Sigmoid colon (tissue), 6 donors: ENCODE measurements at regions not wholly inside any gene's neighbourhood (a gene's known extent, or its start where the extent isn't known, plus 50 kb on each side); places are given as distances from the start of the nearest gene placed in this dataset.

ENCODE experiments used
- DNase-seq: peaks from one replicate; pipeline ENCODE4 v3.0.0-alpha.2; 2019
- H3K27ac ChIP-seq, 4 donors: fragments of 200-600 bp; sonication (generic); one replicate each; pipeline ENCODE4 v1.5.1; 2016 to 2019; ENCODE audit warnings: mild to moderate bottlenecking in 1 of 4
- H3K27me3 ChIP-seq, 3 donors: fragments of 200-600 bp; sonication (generic); one replicate each; pipeline ENCODE4 v1.5.1; 2019; ENCODE audit warnings: mild to moderate bottlenecking in 1 of 3
- H3K36me3 ChIP-seq, 4 donors: fragments of 200-600 bp; sonication (generic); one replicate each; pipeline ENCODE4 v1.5.1; 2016 to 2019
- H3K4me1 ChIP-seq, 4 donors: fragments of 200-600 bp; sonication (generic); one replicate each; pipeline ENCODE4 v1.5.1; 2017 to 2019
- H3K4me3 ChIP-seq, 4 donors: fragments of 200-600 bp; sonication (generic); one replicate each; pipeline ENCODE4 v1.5.1; 2017 to 2019; ENCODE audit warnings: mild to moderate bottlenecking in 2 of 4, moderate library complexity in 1 of 4
- H3K9me3 ChIP-seq, 4 donors: fragments of 200-600 bp in 3 of 4; sonication (generic) in 3 of 4; one replicate each; pipeline versions ENCODE4 v1.5.1 to v1.6.1; 2013 to 2019
- EP300 ChIP-seq, 4 donors: sonication (generic); formaldehyde crosslinking; IDR thresholded peaks; one replicate each; pipeline ENCODE4 v1.6.1; 2017; ENCODE audit warnings: antibody characterized with exemption in 4 of 4
- POLR2A ChIP-seq, 2 donors: fragments of 450-650 bp; IDR thresholded peaks; one replicate each; pipeline ENCODE4 v1.6.1; 2016; ENCODE audit warnings: antibody characterized with exemption in 2 of 2, mild to moderate bottlenecking in 2 of 2, moderate library complexity in 2 of 2
- POLR2AphosphoS5 ChIP-seq, 4 donors: sonication (generic); formaldehyde crosslinking; IDR thresholded peaks; one replicate each; pipeline ENCODE4 v1.6.1; 2017; ENCODE audit warnings: antibody characterized with exemption in 4 of 4
- WGBS, 2 donors: extraction: QIAGEN DNeasy Blood & Tissue Kit; methylation state at CpG; one replicate each; pipeline ENCODE4 v1.1.7; 2013; 5-methylcytosine and 5-hydroxymethylcytosine counted together
- intact Hi-C: fragments of 100-400 bp; cut with DNase I; formaldehyde crosslinking; loops from one replicate; pipeline ENCODE4 v1.15.1; 2023
- TF ChIP-seq, protein P1 (sequence below), 4 experiments: fragments of 450-650 bp in 3 of 4; fragments of 200-600 bp in 1 of 4; IDR thresholded peaks; one replicate each; pipeline ENCODE4 v1.5.1; 2016 to 2019; ENCODE audit warnings: antibody characterized with exemption in 4 of 4, mild to moderate bottlenecking in 3 of 4, moderate library complexity in 2 of 4
- donor health status: healthy with polysubstance abuse.
- donor health status: healthy.

DNA sequence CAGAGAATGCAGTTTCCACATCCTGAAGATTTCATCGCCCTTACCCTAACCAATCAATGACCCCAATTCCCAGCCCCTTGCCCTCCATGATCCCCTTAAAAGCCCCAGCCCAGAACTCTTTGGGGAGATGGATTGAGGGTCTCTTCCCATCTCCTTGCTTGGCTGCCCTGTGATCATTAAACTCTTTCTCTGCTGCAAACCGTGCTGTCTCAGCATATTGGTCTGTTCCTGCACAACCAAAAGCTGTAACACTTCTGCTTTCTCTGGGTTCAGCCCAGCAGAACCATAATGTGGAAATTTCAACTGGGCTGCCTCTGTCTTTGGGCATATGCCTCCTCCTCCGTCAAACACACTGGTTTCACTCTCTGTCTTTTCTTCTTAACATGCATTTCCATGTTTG is 67.0 kb upstream of the NLRP1 start:
- intact Hi-C loops = no loop called here
- H3K9me3 ChIP-seq = peaks cover 0 to 10% (median 6%) of the 10 kb centered on the region in 4 donors
- 76% methylated on average over 3 of the region's 3 CpGs for WGBS, 2 donors
- H3K36me3 ChIP-seq = no peaks in the 10 kb centered on the region
- TF ChIP-seq, protein P1, sequence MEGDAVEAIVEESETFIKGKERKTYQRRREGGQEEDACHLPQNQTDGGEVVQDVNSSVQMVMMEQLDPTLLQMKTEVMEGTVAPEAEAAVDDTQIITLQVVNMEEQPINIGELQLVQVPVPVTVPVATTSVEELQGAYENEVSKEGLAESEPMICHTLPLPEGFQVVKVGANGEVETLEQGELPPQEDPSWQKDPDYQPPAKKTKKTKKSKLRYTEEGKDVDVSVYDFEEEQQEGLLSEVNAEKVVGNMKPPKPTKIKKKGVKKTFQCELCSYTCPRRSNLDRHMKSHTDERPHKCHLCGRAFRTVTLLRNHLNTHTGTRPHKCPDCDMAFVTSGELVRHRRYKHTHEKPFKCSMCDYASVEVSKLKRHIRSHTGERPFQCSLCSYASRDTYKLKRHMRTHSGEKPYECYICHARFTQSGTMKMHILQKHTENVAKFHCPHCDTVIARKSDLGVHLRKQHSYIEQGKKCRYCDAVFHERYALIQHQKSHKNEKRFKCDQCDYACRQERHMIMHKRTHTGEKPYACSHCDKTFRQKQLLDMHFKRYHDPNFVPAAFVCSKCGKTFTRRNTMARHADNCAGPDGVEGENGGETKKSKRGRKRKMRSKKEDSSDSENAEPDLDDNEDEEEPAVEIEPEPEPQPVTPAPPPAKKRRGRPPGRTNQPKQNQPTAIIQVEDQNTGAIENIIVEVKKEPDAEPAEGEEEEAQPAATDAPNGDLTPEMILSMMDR (IDR thresholded peaks at IDR 0.05) = no peak
- TF ChIP-seq EP300 (IDR thresholded peaks at IDR 0.05) (no peak), POLR2A (IDR thresholded peaks at IDR 0.05) (no peak), POLR2AphosphoS5 (IDR thresholded peaks at IDR 0.05) (no peak)
- no peak overlapping the region for H3K27ac ChIP-seq
- no peaks in the 10 kb centered on the region for H3K27me3 ChIP-seq
- no peak for DNase-seq
- no peak overlapping the region for H3K4me3 ChIP-seq
- no peaks in the 10 kb centered on the region for H3K4me1 ChIP-seq

DNA sequence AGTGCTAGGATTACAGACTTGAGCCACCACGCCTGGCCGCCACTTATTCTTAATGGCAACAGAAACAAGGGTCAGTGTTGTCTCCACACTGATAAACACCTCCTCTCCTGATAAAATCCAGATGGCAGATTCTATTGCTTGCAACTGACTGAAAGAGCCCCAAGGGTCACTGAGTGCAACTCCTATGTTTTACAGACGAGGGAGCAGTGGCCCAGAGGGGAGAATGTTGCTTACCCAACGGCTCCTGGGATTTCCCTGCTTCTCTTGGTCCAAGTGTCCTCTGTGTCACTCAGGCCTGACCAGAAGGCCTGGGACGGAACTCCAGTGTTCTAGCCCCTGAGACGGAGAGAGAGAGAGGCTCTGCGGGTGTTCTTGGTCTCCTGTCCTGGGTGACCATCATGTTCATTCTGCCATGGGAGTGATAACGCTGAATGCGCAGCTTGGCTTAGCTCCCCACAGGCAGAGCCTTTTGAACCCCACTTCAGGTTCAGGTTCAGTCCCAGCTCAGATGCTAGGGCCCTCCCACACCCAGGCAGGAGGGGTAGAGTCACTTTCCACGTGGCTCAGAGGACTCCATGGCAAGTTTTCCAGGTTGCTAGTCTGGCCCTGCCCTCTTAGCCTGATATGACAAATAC is 77.3 kb upstream of the NLRP1 start:
- intact Hi-C loops = no loop called here
- TF ChIP-seq, protein P1 (IDR thresholded peaks at IDR 0.05) = no peak
- TF ChIP-seq EP300 (IDR thresholded peaks at IDR 0.05) (no peak), POLR2A (IDR thresholded peaks at IDR 0.05) (no peak), POLR2AphosphoS5 (IDR thresholded peaks at IDR 0.05) (no peak)
- DNase-seq = no peak

DNA sequence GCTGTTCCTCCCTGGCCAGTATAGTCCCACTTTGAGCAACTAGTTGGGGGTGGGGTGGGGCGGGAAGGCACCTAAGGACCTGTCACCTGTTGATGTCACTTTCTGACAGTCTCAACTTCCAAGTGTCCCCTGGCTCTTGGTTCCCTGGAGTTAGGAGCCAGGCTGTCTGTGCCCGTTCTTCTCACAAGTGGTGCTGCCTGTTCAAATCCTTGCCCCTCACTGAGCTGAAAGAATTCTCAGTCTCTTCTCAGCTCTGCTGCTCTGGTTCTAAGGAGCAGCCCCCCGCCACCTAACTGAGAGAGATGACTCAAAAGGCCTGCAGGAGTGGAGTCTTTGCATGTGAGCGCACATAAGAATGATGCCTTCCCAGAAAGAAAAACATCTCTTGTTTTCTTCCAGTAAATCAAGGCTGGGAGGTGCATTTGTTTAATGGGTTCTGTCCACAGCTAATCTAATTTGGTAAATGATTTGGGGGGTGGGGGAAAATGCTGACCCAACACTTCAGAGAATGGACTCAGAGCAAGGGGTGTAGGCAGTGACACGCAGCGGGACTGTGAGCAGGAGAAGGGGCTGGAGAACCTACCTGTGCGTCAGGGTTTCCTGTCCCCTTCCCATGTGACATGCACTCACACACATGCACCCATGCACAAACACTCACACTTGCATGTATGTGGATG is 78.2 kb upstream of the NLRP1 start:
- 64 to 78% methylated on average over 7 of the region's 7 CpGs for WGBS, 2 donors
- H3K36me3 ChIP-seq = no peaks in the 10 kb centered on the region
- no peak overlapping the region for H3K4me3 ChIP-seq
- no peaks in the 10 kb centered on the region for H3K4me1 ChIP-seq
- no peak for TF ChIP-seq POLR2AphosphoS5 (IDR thresholded peaks at IDR 0.05)
- H3K27ac ChIP-seq = no peak overlapping the region
- H3K9me3 ChIP-seq = no peaks in the 10 kb centered on the region
- intact Hi-C loops = no loop called here
- peaks cover 0 to 6% (median 0%) of the 10 kb centered on the region in 3 donors for H3K27me3 ChIP-seq
- no peak for DNase-seq

More for the DNA sequence above, 77.3 kb upstream of the NLRP1 start:
- no peaks in the 10 kb centered on the region for H3K36me3 ChIP-seq
- no peak overlapping the region for H3K4me3 ChIP-seq
- no peaks in the 10 kb centered on the region for H3K9me3 ChIP-seq
- H3K27ac ChIP-seq = no peak overlapping the region
- 71 to 75% methylated on average over 10 of the region's 10 CpGs for WGBS, 2 donors
- no peaks in the 10 kb centered on the region for H3K27me3 ChIP-seq
- H3K4me1 ChIP-seq = no peaks in the 10 kb centered on the region

DNA sequence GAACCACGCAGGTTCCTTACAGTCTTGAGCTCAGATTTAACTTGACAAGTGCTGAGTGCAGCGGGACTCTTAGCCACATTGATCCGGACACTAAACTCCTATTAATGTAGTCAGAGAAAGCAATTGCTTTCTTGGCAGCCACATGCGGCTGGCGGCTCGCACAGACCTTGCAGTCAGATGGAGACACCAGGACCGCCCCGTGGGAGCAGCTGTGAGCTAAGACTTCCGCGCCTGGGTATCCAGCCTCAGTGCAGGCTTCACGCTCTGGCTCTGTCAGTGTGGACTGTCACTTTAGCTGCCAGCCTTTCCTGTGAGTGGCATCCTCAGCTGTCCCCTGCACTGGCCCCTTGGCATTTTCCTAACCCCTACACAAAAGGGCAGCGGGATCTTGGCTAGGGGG is 80.9 kb upstream of the NLRP1 start:
- Histone ChIP-seq H3K4me3 (no peak overlapping the region), H3K4me1 (no peaks in the 10 kb centered on the region), H3K27me3 (peaks cover 0 to 13% (median 0%) of the 10 kb centered on the region in 3 donors), H3K36me3 (no peaks in the 10 kb centered on the region), H3K27ac (no peak overlapping the region), H3K9me3 (no peaks in the 10 kb centered on the region)
- intact Hi-C loops = no loop called here
- DNase-seq = no peak
- 74 to 76% methylated on average over 12 of the region's 12 CpGs for WGBS, 2 donors
- no peak for TF ChIP-seq EP300 (IDR thresholded peaks at IDR 0.05)

DNA sequence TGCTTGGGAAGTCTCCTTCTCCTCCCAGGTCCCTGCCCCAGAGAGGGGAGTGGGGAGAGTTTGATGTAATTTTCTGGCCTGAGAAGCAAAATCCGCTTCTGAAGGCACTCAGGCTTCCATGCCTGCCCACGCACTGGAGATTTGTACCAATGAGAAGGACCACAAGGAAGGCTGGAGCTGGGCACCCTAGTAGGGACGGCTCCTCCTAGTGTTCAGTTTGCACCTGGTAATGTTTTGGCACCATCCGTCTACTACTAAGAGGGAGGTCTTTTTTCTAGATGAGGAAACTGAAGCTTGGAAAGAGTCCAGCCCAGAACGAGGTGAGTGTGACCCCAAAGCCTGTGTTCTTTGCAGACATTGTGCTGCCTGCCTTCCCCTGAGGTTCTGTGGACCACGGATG is 83.6 kb upstream of the NLRP1 start:
- Histone ChIP-seq H3K27me3 (peaks cover 0 to 13% (median 0%) of the 10 kb centered on the region in 3 donors), H3K27ac (no peak overlapping the region), H3K4me3 (no peak overlapping the region), H3K36me3 (no peaks in the 10 kb centered on the region), H3K9me3 (no peaks in the 10 kb centered on the region), H3K4me1 (no peaks in the 10 kb centered on the region)
- TF ChIP-seq EP300 (IDR thresholded peaks at IDR 0.05) = no peak
- TF ChIP-seq POLR2AphosphoS5 (IDR thresholded peaks at IDR 0.05) = no peak
- no peak for TF ChIP-seq POLR2A (IDR thresholded peaks at IDR 0.05)
- TF ChIP-seq, protein P1 (IDR thresholded peaks at IDR 0.05) = no peak
- DNase-seq = no peak
- intact Hi-C loops = no loop called here
- 25 to 51% methylated on average over 6 of the region's 6 CpGs for WGBS, 2 donors
